Esophagus (tissue), 2 donors: ENCODE measurements at regions not wholly inside any gene's neighbourhood (a gene's known extent, or its start where the extent isn't known, plus 50 kb on each side); places are given as distances from the start of the nearest gene placed in this dataset.

Experiments
- H3K27ac ChIP-seq, 2 donors: one replicate each; pipeline ENCODE4 v1.5.1; 2013; ENCODE audit warnings: low read depth in 2 of 2, mild to moderate bottlenecking in 2 of 2, inconsistent platforms in 1 of 2, low read length in 1 of 2, moderate library complexity in 1 of 2
- H3K27me3 ChIP-seq, 2 donors: one replicate each; pipeline ENCODE4 v1.6.1; 2013; ENCODE audit warnings: low read length in 2 of 2, control low read depth in 1 of 2, mild to moderate bottlenecking in 1 of 2; ENCODE audit not compliant: insufficient read depth in 2 of 2, control insufficient read depth in 1 of 2
- H3K36me3 ChIP-seq, 2 donors: one replicate each; pipeline ENCODE4 v1.6.1; 2013; ENCODE audit warnings: low read length in 1 of 2; ENCODE audit not compliant: control insufficient read depth in 2 of 2, insufficient read depth in 2 of 2
- H3K4me1 ChIP-seq, 2 donors: one replicate each; pipeline ENCODE4 v1.6.1; 2013; ENCODE audit warnings: low read length in 1 of 2; ENCODE audit not compliant: control insufficient read depth in 2 of 2, insufficient read depth in 2 of 2
- H3K4me3 ChIP-seq, 2 donors: one replicate each; pipeline ENCODE4 v1.5.1; 2013; ENCODE audit warnings: low read length in 2 of 2, mild to moderate bottlenecking in 2 of 2, low read depth in 1 of 2, moderate library complexity in 1 of 2
- H3K9me3 ChIP-seq, 2 donors: one replicate each; pipeline ENCODE4 v1.6.1; 2013; ENCODE audit warnings: mild to moderate bottlenecking in 2 of 2, low read depth in 1 of 2, low read length in 1 of 2, moderate library complexity in 1 of 2; ENCODE audit not compliant: control insufficient read depth in 2 of 2, insufficient read depth in 1 of 2
- WGBS, 2 donors: extraction: QIAGEN DNeasy Blood & Tissue Kit; methylation state at CpG; one replicate each; pipeline ENCODE4 v1.1.7; 2013; 5-methylcytosine and 5-hydroxymethylcytosine counted together
- donor health status: healthy with polysubstance abuse.
- donor health status: Bipolar disorder and iron deficiency.

DNA sequence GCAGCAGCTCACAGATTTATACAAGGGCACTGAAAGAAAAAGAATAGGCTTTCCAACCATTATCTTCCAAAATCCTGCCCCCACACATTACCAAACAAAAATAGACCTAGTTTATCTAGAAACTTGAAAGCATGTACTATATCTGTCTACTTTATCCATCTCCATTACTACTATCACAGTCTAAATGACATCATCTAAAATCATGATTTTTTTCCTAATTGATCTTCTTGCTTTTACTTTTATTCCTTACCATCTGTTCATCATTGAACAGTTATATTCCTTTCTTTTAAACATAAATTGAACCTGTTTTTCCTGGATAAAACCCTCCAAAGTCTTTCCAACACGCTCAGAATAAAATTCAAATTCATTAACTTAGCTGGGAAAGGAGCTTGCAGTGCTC lies 414.7 kb downstream of the KCTD12 start:
- no peaks in the 10 kb centered on the region for H3K36me3 ChIP-seq
- WGBS, 2 donors, result 76 to 79% methylated on average over 1 of the region's 1 CpG
- no peaks in the 10 kb centered on the region for H3K9me3 ChIP-seq
- no peak overlapping the region for H3K4me3 ChIP-seq
- H3K4me1 ChIP-seq, result no peaks in the 10 kb centered on the region
- no peaks in the 10 kb centered on the region for H3K27me3 ChIP-seq
- no peak overlapping the region for H3K27ac ChIP-seq

- no peak overlapping the region for H3K4me3 ChIP-seq
- no peak overlapping the region for H3K27ac ChIP-seq
- no peaks in the 10 kb centered on the region for H3K4me1 ChIP-seq
- WGBS, 2 donors, result 83 to 84% methylated on average over 6 of the region's 6 CpGs
- H3K9me3 ChIP-seq, result no peaks in the 10 kb centered on the region
- no peaks in the 10 kb centered on the region for H3K27me3 ChIP-seq
- H3K36me3 ChIP-seq, result no peaks in the 10 kb centered on the region
These were observed 415.2 kb downstream of the KCTD12 start for GRCh38 chr13:76470991-76471390.

- 44 to 47% methylated on average over 1 of the region's 1 CpG for WGBS, 2 donors
- no peak overlapping the region for H3K4me3 ChIP-seq
These were observed 420.2 kb downstream of the KCTD12 start for GRCh38 chr13:76466043-76466442.

DNA sequence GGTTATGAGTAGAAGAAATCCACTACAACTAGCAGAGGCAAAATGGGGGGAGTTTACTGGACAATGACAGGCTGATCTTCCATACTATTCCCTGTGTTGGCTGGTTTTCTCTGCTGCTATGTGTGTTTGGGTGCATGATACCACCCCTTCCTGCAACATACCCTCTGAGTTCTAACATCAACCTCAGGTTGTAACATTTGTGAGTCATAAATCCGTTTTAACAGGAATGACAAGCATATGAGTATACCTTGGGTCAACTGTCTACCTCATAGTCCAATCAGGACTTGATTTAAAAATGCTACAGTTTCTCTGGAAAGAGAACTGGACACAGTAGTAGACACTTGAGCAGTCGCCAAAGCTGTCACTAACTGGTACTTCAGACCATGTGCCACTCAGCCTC lies 422.9 kb downstream of the KCTD12 start:
- Histone ChIP-seq H3K27ac (no peak overlapping the region), H3K27me3 (no peaks in the 10 kb centered on the region), H3K9me3 (no peaks in the 10 kb centered on the region), H3K4me3 (no peak overlapping the region), H3K36me3 (no peaks in the 10 kb centered on the region), H3K4me1 (no peaks in the 10 kb centered on the region)
- 75 to 79% methylated on average over 2 of the region's 2 CpGs for WGBS, 2 donors

More at GRCh38 chr13:76466043-76466442, 420.2 kb downstream of the KCTD12 start:
- Histone ChIP-seq H3K9me3 (no peaks in the 10 kb centered on the region), H3K4me1 (no peaks in the 10 kb centered on the region), H3K27me3 (no peaks in the 10 kb centered on the region), H3K36me3 (no peaks in the 10 kb centered on the region), H3K27ac (no peak overlapping the region)

GRCh38 chr13:76461999-76462398 lies 424.2 kb downstream of the KCTD12 start:
- no peaks in the 10 kb centered on the region for H3K27me3 ChIP-seq
- H3K4me3 ChIP-seq, result no peak overlapping the region
- no peaks in the 10 kb centered on the region for H3K9me3 ChIP-seq
- no peaks in the 10 kb centered on the region for H3K36me3 ChIP-seq
- WGBS, 2 donors, result 60 to 67% methylated on average over 4 of the region's 4 CpGs
- H3K27ac ChIP-seq, result no peak overlapping the region
- H3K4me1 ChIP-seq, result no peaks in the 10 kb centered on the region

DNA sequence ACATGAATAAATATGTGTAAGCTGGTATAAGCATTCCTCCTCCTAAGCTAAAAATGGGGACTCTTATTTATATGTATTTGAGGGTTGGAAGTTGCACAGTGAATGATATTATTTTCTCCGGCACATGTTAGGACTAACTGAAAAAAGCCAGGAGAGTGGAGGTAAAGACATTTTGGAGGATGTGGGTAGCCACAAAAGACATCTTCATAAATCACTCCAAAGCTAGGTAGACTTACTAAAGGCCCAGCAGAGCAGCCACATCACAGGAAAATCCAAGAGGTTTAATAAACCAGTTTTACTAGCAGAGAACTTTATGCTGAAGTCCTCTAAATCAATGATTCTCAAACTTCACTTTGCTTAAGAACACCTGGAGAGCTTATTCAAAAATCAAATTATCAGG lies 424.7 kb downstream of the KCTD12 start:
- no peaks in the 10 kb centered on the region for H3K4me1 ChIP-seq
- 90 to 91% methylated on average over 1 of the region's 1 CpG for WGBS, 2 donors
- no peak overlapping the region for H3K27ac ChIP-seq
- no peak overlapping the region for H3K4me3 ChIP-seq
- H3K36me3 ChIP-seq, result no peaks in the 10 kb centered on the region
- no peaks in the 10 kb centered on the region for H3K9me3 ChIP-seq
- H3K27me3 ChIP-seq, result no peaks in the 10 kb centered on the region

GRCh38 chr13:76459863-76460262 lies 426.3 kb downstream of the KCTD12 start:
- no peaks in the 10 kb centered on the region for H3K27me3 ChIP-seq

DNA sequence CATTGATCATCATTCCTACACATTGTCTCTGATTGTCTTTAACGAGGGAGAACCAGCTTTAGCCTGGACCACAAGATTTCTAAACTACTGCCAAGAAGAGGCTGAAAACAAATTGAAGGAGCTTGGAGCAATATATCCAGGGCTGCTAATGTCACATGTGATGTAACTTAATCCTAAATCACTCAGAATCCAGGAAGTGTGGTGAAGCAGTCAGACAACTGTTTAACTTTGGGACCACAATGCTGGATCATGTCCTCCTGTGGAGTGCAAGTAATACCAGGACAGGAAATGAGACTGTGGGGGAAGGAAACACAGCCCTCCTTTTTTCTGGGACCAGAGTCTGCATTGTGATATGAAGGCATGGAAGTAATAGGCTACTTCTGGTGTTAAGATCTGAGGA lies 430.2 kb downstream of the KCTD12 start:
- 11 to 32% methylated on average over 1 of the region's 1 CpG for WGBS, 2 donors
- Histone ChIP-seq H3K4me1 (no peaks in the 10 kb centered on the region), H3K36me3 (no peaks in the 10 kb centered on the region), H3K4me3 (no peak overlapping the region), H3K9me3 (no peaks in the 10 kb centered on the region), H3K27ac (no peak overlapping the region), H3K27me3 (no peaks in the 10 kb centered on the region)

More at GRCh38 chr13:76459863-76460262, 426.3 kb downstream of the KCTD12 start:
- H3K36me3 ChIP-seq, result no peaks in the 10 kb centered on the region
- H3K27ac ChIP-seq, result no peak overlapping the region
- 73 to 80% methylated on average over 4 of the region's 4 CpGs for WGBS, 2 donors
- no peak overlapping the region for H3K4me3 ChIP-seq
- H3K9me3 ChIP-seq, result no peaks in the 10 kb centered on the region
- no peaks in the 10 kb centered on the region for H3K4me1 ChIP-seq

DNA sequence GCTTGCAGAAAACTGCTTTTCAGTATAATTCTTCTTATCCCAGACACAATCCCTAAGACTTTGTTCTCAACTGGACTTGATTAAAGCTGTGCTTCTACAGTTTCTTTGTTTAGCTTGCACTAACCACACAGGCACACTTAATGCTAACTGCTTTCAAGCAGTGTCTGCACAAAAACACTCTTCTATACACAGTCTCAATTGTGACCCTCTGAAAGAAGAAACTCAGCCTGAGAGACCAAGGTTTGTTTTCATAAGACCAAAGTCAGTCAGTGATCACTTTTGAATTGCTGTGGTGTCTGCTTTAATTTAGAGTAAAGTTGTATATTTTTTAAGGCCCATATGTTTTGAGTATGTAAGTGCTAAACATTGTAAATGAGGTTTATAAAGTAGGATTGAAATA lies 431.2 kb downstream of the KCTD12 start:
- Histone ChIP-seq H3K4me1 (no peaks in the 10 kb centered on the region), H3K36me3 (no peaks in the 10 kb centered on the region), H3K27ac (no peak overlapping the region), H3K4me3 (no peak overlapping the region), H3K27me3 (no peaks in the 10 kb centered on the region), H3K9me3 (no peaks in the 10 kb centered on the region)

- Histone ChIP-seq H3K4me3 (no peak overlapping the region), H3K27ac (no peak overlapping the region)
These were observed 436.5 kb downstream of the KCTD12 start for GRCh38 chr13:76449716-76450115.

More at GRCh38 chr13:76449716-76450115, 436.5 kb downstream of the KCTD12 start:
- H3K36me3 ChIP-seq, result no peaks in the 10 kb centered on the region
- no peaks in the 10 kb centered on the region for H3K9me3 ChIP-seq
- H3K4me1 ChIP-seq, result no peaks in the 10 kb centered on the region
- H3K27me3 ChIP-seq, result no peaks in the 10 kb centered on the region
